ENCODE measurements at regions not wholly inside any gene's neighbourhood (a gene's known extent, or its start where the extent isn't known, plus 50 kb on each side); places are given as distances from the start of the nearest gene placed in this dataset.

DNA sequence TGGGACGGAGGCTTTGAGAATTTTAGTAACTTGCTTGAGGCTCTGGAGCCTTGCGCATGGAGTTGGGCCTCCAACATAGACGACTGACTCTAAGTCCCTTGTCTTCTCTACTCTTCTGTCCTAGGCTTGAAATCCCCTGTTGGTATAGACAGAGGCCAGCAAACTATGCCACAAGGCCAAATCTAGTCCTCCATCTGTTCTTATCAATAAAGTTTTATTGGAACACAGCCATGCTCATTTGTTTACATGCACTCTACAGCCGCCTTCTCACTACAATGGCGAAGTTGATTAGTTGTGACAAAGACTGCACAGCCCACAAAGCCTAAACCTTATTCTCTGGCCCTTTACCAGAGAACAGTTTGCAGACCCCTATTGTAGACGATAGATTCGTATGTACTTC, 174.1 kb upstream of the ZFP64 start:
- POLR2A ChIA-PET = no interaction called here
- ATAC-seq (no peak), DNase-seq (ENCODE audit: low read depth, low spot score) (no peak)
- intact Hi-C loops (cut with micrococcal nuclease; ENCODE audit: unreplicated experiment) (no loop called here), in situ Hi-C loops (cut with HindIII; ENCODE audit: low pct_unique_long_range_greater_than_20kb, low sequenced_read_pairs) (no loop called here)
- CTCF ChIA-PET = no interaction called here
- BruUV-seq (replicated peaks) = no TSS peak
- H3K4me1 ChIP-seq (ENCODE audit: control insufficient read depth, insufficient read depth, low read length) = no peaks in the 10 kb centered on the region
- no peaks in the 10 kb centered on the region for H3K27me3 ChIP-seq (ENCODE audit: control insufficient read depth, insufficient read depth, low read length)
- no peak overlapping the region for H3K27ac ChIP-seq (ENCODE audit: low read length)
- H3K9me3 ChIP-seq (ENCODE audit: control insufficient read depth, insufficient read depth, low read depth, low read length) = no peaks in the 10 kb centered on the region
- H3K4me3 ChIP-seq (ENCODE audit: low read depth in 2 of 2, low read length in 2 of 2) = no peak overlapping the region
- no peaks in the 10 kb centered on the region for H3K36me3 ChIP-seq (ENCODE audit: control insufficient read depth, insufficient read depth, low read length)
- TF ChIP-seq, protein P1, sequence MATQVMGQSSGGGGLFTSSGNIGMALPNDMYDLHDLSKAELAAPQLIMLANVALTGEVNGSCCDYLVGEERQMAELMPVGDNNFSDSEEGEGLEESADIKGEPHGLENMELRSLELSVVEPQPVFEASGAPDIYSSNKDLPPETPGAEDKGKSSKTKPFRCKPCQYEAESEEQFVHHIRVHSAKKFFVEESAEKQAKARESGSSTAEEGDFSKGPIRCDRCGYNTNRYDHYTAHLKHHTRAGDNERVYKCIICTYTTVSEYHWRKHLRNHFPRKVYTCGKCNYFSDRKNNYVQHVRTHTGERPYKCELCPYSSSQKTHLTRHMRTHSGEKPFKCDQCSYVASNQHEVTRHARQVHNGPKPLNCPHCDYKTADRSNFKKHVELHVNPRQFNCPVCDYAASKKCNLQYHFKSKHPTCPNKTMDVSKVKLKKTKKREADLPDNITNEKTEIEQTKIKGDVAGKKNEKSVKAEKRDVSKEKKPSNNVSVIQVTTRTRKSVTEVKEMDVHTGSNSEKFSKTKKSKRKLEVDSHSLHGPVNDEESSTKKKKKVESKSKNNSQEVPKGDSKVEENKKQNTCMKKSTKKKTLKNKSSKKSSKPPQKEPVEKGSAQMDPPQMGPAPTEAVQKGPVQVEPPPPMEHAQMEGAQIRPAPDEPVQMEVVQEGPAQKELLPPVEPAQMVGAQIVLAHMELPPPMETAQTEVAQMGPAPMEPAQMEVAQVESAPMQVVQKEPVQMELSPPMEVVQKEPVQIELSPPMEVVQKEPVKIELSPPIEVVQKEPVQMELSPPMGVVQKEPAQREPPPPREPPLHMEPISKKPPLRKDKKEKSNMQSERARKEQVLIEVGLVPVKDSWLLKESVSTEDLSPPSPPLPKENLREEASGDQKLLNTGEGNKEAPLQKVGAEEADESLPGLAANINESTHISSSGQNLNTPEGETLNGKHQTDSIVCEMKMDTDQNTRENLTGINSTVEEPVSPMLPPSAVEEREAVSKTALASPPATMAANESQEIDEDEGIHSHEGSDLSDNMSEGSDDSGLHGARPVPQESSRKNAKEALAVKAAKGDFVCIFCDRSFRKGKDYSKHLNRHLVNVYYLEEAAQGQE (IDR thresholded peaks at IDR 0.05; ENCODE audit: insufficient read depth in 1 of 2, low read depth in 2 of 2, low read length in 1 of 2) = no peak
- TF ChIP-seq TCF7L2 (IDR thresholded peaks at IDR 0.05; ENCODE audit: low read depth, low read length) = no peak
- TF ChIP-seq CTCF (IDR thresholded peaks at IDR 0.05) = no peak
- TF ChIP-seq SIN3A (IDR thresholded peaks at IDR 0.05; ENCODE audit: borderline replicate concordance, insufficient read depth, low read depth, low read length) = no peak
- TF ChIP-seq POLR2AphosphoS5 (IDR thresholded peaks at IDR 0.05; ENCODE audit: low read depth, low read length) = no peak

- ATAC-seq = no peak
- no peak overlapping the region for H3K27ac ChIP-seq (ENCODE audit: low read length)
- H3K4me1 ChIP-seq (ENCODE audit: control insufficient read depth, insufficient read depth, low read length) = no peaks in the 10 kb centered on the region
- no peaks in the 10 kb centered on the region; the same call in 1 of the 2 replicates for H3K27me3 ChIP-seq (ENCODE audit: control insufficient read depth, insufficient read depth, low read length)
- in situ Hi-C loops (cut with HindIII; ENCODE audit: low pct_unique_long_range_greater_than_20kb, low sequenced_read_pairs) (no loop called here), intact Hi-C loops (cut with micrococcal nuclease; ENCODE audit: unreplicated experiment) (no loop called here)
- BruUV-seq (replicated peaks) = no TSS peak
- H3K36me3 ChIP-seq (ENCODE audit: control insufficient read depth, insufficient read depth, low read length) = no peaks in the 10 kb centered on the region
- no peak overlapping the region for H3K4me3 ChIP-seq (ENCODE audit: low read depth in 2 of 2, low read length in 2 of 2)
- ChIA-PET CTCF (no interaction called here), POLR2A (no interaction called here)
- no peak for DNase-seq (ENCODE audit: low read depth, low spot score)
- no peak for TF ChIP-seq CTCF (IDR thresholded peaks at IDR 0.05)
- TF ChIP-seq TCF7L2 (IDR thresholded peaks at IDR 0.05; ENCODE audit: low read depth, low read length) = no peak
- TF ChIP-seq, protein P1 (IDR thresholded peaks at IDR 0.05; ENCODE audit: insufficient read depth in 1 of 2, low read depth in 2 of 2, low read length in 1 of 2) = no peak
- TF ChIP-seq SIN3A (IDR thresholded peaks at IDR 0.05; ENCODE audit: borderline replicate concordance, insufficient read depth, low read depth, low read length) = no peak
- TF ChIP-seq POLR2AphosphoS5 (IDR thresholded peaks at IDR 0.05; ENCODE audit: low read depth, low read length) = no peak
- no peaks in the 10 kb centered on the region for H3K9me3 ChIP-seq (ENCODE audit: control insufficient read depth, insufficient read depth, low read depth, low read length)
Measured at GRCh38 chr20:52364405-52364804, 172.8 kb upstream of the ZFP64 start.
